WERI-Rb-1 (cell line): ENCODE measurements at regions not wholly inside any gene's neighbourhood (a gene's known extent, or its start where the extent isn't known, plus 50 kb on each side); places are given as distances from the start of the nearest gene placed in this dataset.

Source experiments
- DNase-seq: peaks from one replicate; pipeline ENCODE4 v3.0.0-alpha.2; 2020
- H3K27ac ChIP-seq: fragments of 250-450 bp; sonication (Bioruptor Pico); 2 replicates; pipeline ENCODE4 v1.5.1; 2020; ENCODE audit warnings: mild to moderate bottlenecking, moderate library complexity
- H3K27me3 ChIP-seq: fragments of 250-450 bp; sonication (Bioruptor Pico); 2 replicates; pipeline ENCODE4 v1.5.1; 2021; ENCODE audit warnings: mild to moderate bottlenecking, low read depth, moderate library complexity; ENCODE audit not compliant: insufficient read depth, severe bottlenecking
- H3K36me3 ChIP-seq: fragments of 250-450 bp; sonication (Bioruptor Pico); 2 replicates; pipeline ENCODE4 v1.5.1; 2020; ENCODE audit warnings: mild to moderate bottlenecking, moderate library complexity
- H3K4me3 ChIP-seq: 2 replicates; pipeline ENCODE4 v1.5.1; 2011; ENCODE audit warnings: low read depth, mild to moderate bottlenecking, control low read depth, low read length
- H3K9me3 ChIP-seq: fragments of 250-450 bp; sonication (Bioruptor Pico); 2 replicates; pipeline ENCODE4 v1.5.1; 2021; ENCODE audit warnings: mild to moderate bottlenecking, moderate library complexity; ENCODE audit not compliant: severe bottlenecking
- CTCF ChIP-seq: IDR thresholded peaks from 2 replicates; pipeline ENCODE4 v1.5.1; 2011; ENCODE audit warnings: low read depth, mild to moderate bottlenecking, control low read depth, inconsistent platforms, low read length

- Histone ChIP-seq H3K4me3 (no peak overlapping the region), H3K36me3 (no peaks in the 10 kb centered on the region), H3K27ac (no peak overlapping the region), H3K27me3 (no peaks in the 10 kb centered on the region), H3K9me3 (no peaks in the 10 kb centered on the region)
- no peak for DNase-seq
- no peak for TF ChIP-seq CTCF
These were observed 202.0 kb downstream of the FOXO1 start for GRCh38 chr13:40464337-40465014.

DNA sequence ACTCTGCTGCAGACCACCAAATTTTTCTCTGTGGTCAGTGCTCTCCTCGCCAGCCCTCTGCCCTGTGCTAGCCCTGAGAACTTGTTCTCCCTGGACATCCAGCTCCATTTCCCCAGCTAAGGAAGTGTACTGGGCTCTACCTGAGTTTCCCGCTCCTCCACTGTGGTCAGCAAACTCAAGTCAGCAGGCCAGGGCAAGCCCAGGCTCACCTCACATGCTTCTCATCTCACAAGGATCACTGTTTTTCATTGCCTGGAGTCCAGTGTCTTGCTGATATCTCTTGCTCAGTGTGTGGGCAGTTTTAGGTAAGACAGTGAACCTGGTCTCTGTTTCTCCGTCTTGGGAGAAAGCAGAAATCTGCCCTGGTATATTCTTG lies 201.4 kb downstream of the FOXO1 start:
- H3K36me3 ChIP-seq = no peaks in the 10 kb centered on the region
- H3K27ac ChIP-seq = no peak overlapping the region
- H3K27me3 ChIP-seq = no peaks in the 10 kb centered on the region
- no peaks in the 10 kb centered on the region for H3K9me3 ChIP-seq
- no peak for DNase-seq
- TF ChIP-seq CTCF = no peak
- H3K4me3 ChIP-seq = no peak overlapping the region

DNA sequence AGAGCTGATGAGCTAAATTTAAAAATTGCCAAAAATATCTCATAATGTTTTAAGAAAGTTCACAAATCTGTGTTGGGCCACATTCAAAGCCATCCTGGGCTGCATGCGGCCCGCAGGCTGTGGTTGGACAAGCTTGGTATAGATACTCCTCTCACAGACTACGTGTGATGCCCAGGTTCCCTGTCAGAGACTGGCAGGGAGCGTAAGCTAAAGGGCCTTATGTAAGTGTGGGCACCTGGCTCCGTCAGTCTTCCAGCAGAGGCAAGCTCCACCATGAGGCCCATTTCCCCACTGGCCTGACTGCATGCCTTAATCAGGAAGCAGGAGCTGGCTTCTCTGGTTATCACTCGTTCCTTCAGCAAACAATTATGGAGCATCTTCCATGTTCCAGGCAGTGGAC lies 200.2 kb downstream of the FOXO1 start:
- Histone ChIP-seq H3K36me3 (no peaks in the 10 kb centered on the region), H3K9me3 (no peaks in the 10 kb centered on the region), H3K4me3 (no peak overlapping the region), H3K27ac (no peak overlapping the region), H3K27me3 (no peaks in the 10 kb centered on the region)
- no peak for DNase-seq
- TF ChIP-seq CTCF = no peak

DNA sequence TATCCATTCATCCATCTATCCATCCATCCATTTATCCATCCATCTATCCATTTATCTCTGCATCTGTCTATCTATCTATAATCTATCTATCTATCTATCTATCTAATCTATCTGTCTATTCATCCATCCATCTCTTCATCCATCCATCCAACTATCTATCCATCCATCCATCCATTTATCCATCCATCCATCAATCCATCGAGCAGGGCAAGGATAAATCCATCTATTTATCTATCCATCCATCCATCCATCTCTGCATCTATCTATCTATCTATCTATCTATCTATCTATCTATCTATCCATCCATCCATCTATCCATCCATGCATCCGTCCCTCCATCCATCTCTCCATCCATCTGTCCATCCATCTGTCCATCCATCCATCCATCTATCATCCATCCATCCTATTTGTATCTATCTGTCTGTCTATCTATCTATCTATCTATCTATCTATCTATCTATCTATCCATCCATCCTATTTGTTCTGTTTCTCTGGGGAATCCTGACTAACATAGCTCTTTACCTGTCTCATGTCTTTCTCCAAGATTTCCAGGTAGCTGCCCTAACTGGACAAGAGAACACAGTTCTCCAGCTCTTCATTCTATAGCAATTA lies 198.1 kb downstream of the FOXO1 start:
- no peak overlapping the region for H3K27ac ChIP-seq
- no peaks in the 10 kb centered on the region for H3K27me3 ChIP-seq
- H3K9me3 ChIP-seq = no peaks in the 10 kb centered on the region
- H3K4me3 ChIP-seq = no peak overlapping the region
- no peak for DNase-seq
- no peak for TF ChIP-seq CTCF
- H3K36me3 ChIP-seq = no peaks in the 10 kb centered on the region

GRCh38 chr13:40469581-40470310 lies 196.7 kb downstream of the FOXO1 start:
- Histone ChIP-seq H3K9me3 (no peaks in the 10 kb centered on the region), H3K36me3 (no peaks in the 10 kb centered on the region), H3K27ac (no peak overlapping the region), H3K27me3 (no peaks in the 10 kb centered on the region), H3K4me3 (no peak overlapping the region)
- TF ChIP-seq CTCF = no peak
- no peak for DNase-seq
